Activated naive CD8-positive, alpha-beta T cell treated with anti-CD3 and anti-CD28 coated beads, Interleukin-2, amount 50 U/mL, for 24 hours (primary cell): ENCODE measurements at regions not wholly inside any gene's neighbourhood (a gene's known extent, or its start where the extent isn't known, plus 50 kb on each side); places are given as distances from the start of the nearest gene placed in this dataset.

ENCODE experiments used
- ATAC-seq: fragments of 150-1000 bp; cut with Tn5 transposase; one replicate; pipeline ENCODE4 v1.10.0; 2021
- DNase-seq: peaks from one replicate; pipeline ENCODE4 v3.0.0; 2021
- H3K27ac Mint-ChIP-seq: one replicate; pipeline ENCODE4 v1.8.0; 2021; ENCODE audit warnings: mild to moderate bottlenecking, mixed read lengths
- H3K27me3 Mint-ChIP-seq: one replicate; pipeline ENCODE4 v1.8.0; 2021; ENCODE audit warnings: mixed read lengths
- H3K36me3 Mint-ChIP-seq: one replicate; pipeline ENCODE4 v1.8.0; 2021; ENCODE audit warnings: low read depth, mixed read lengths
- H3K4me1 Mint-ChIP-seq: one replicate; pipeline ENCODE4 v1.8.0; 2021; ENCODE audit warnings: mixed read lengths
- H3K4me3 Mint-ChIP-seq: one replicate; pipeline ENCODE4 v1.8.0; 2021; ENCODE audit warnings: mild to moderate bottlenecking, moderate library complexity, mixed read lengths
- H3K9me3 Mint-ChIP-seq: one replicate; pipeline ENCODE4 v1.8.0; 2021; ENCODE audit warnings: mixed read lengths

DNA sequence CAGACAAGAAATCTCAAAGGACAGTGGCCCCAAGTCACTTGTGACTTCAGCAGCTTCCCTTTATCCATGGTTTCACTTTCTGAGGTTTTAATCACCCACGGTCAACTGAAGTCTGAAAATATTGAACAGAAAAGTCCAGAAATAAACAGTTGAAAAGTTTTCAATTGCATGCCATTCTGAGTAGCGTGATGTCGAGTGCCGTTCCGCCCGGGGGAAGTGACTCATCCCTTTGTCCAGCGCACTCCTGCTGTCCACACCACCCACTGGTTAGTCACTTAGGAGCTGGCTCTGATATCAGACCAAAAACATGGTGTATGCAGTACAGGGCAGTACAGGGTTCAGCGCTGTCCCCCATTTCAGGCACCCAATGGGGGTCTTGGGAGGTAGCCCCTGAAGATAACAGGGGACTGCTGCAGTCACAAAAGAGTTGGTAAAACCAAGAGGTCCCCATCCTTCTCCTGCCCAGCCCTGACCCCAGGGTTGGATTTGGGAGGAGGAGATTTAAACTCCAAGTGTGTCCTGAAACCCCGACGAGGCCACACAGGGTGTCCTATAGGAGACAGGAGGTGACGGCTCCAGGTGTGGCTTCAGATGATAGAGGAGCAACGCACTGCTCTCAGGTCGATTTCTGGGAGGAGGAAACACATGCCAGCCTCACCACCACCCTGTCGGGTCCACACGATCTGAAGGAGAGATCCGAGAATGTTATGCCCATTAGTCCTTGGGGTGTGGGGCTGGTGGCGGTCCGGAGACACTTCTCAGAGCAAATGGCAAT lies 390.1 kb downstream of the CTTN start:
- ATAC-seq (no peak), DNase-seq (no peak)
- Mint-ChIP-seq H3K9me3 (peaks cover 15% of the 10 kb centered on the region), H3K4me3 (no peak overlapping the region), H3K4me1 (no peaks in the 10 kb centered on the region), H3K27me3 (no peaks in the 10 kb centered on the region), H3K27ac (no peak overlapping the region), H3K36me3 (peaks cover 1% of the 10 kb centered on the region)

DNA sequence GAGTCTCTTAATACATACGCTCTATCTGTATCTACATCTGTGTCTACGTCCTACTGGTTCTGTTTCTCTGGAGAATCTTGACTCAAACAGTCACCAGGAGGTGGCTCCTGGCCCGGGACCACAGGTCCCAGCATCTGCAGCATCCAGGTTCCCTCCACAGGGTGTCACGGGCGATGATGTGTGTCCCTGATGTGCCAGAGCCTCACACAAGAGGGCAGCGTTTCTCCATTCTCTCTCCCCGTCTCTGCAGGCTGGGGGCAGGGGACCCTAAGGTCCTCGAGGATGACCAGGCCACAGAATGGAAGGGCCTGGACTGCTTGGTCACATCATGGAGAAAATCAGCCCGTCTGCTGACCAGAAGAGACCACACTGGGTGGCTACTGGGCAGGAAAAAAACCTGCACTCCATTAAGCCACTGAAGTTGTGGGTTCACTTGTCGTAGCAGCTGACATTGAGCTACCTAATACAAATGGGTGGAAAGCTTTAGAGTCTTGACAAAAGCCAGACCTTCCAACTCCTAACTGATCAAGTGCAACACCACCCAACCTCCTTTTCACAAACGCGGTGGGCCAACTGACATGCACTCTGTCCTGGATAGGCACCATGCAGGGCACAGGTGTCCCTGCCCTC lies 392.5 kb downstream of the CTTN start:
- H3K27me3 Mint-ChIP-seq: no peaks in the 10 kb centered on the region
- H3K36me3 Mint-ChIP-seq: peaks cover 2% of the 10 kb centered on the region
- no peak overlapping the region for H3K4me3 Mint-ChIP-seq
- H3K27ac Mint-ChIP-seq: no peak overlapping the region
- ATAC-seq: no peak
- no peak for DNase-seq
- peaks cover 22% of the 10 kb centered on the region for H3K9me3 Mint-ChIP-seq
- no peaks in the 10 kb centered on the region for H3K4me1 Mint-ChIP-seq

DNA sequence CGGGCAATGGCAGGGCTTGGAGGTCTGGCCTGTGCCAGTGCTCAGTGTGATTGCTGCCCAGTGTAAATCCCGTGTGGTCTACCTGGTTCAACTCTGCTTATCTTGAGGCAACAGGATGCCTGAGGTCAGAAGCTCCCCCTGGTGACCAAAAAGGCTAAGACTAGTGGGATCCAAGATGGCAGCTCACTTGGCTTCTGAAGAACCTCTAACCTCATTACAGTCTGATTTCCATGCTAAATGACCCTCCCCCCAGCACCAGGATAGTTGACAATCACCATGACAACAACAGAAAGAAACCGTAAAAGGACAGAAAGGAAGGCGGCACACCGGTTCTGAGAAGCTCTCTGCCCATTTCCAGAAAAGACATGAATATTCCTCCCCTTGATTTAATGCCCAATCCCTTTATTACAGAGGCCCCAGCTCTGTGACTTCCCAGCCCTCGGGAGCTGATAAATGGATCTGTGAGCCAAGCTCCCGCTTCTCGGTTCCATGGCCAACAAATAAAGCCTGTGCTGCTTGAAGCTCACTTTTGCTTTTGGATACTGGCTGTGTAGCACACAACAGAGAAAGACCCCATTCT lies 398.4 kb downstream of the CTTN start:
- H3K4me3 Mint-ChIP-seq: no peak overlapping the region
- H3K4me1 Mint-ChIP-seq: no peaks in the 10 kb centered on the region
- peaks cover 28% of the 10 kb centered on the region for H3K9me3 Mint-ChIP-seq
- ATAC-seq (no peak), DNase-seq (no peak)
- H3K27ac Mint-ChIP-seq: no peak overlapping the region
- H3K36me3 Mint-ChIP-seq: peaks cover 2% of the 10 kb centered on the region
- H3K27me3 Mint-ChIP-seq: no peaks in the 10 kb centered on the region

DNA sequence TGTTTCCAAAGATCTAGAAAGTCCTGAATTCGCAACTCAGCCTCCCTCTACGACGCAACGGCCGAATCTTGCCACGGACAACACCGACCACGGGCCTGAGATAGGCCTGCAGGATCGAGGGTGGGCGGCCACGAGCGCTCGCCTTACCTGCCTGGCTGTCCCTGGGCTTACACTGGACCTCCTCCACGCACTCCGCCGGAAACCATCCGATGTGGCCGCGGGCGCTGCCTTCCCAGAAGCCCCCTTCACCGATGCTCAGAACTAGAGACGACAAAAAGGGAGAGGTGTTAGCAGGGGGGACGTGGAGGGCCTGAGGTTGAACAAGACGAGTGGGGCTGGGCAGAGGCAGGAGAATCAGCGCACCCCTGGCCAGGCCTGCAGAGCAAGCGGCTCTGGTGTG lies 400.0 kb downstream of the CTTN start:
- Mint-ChIP-seq H3K4me1 (no peaks in the 10 kb centered on the region), H3K27ac (no peak overlapping the region), H3K36me3 (peaks cover 2% of the 10 kb centered on the region), H3K27me3 (no peaks in the 10 kb centered on the region), H3K9me3 (peaks cover 18% of the 10 kb centered on the region), H3K4me3 (no peak overlapping the region)
- no peak for ATAC-seq
- DNase-seq: no peak

DNA sequence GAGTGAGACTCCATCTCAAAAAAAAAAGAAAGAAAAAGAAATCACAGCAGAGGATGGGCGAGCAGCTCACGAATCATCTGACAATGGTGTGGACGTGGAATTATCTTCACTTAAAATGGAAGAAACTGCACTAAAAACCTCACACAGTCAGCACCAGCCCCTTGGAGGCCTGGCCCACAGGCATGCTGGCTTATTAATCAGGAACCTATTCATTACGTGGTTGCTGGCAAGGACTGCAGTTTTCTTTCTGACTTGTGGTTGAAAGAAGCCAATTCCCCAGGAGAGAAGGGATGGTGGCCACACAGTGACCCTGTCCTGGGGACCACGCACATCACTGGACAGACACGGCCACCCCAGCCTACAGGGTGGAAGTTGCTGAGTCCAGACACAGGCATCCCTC lies 401.1 kb downstream of the CTTN start:
- Mint-ChIP-seq H3K27ac (no peak overlapping the region), H3K9me3 (peaks cover 13% of the 10 kb centered on the region), H3K27me3 (peaks cover 8% of the 10 kb centered on the region), H3K4me1 (no peaks in the 10 kb centered on the region), H3K4me3 (no peak overlapping the region), H3K36me3 (no peaks in the 10 kb centered on the region)
- ATAC-seq: no peak
- no peak for DNase-seq

DNA sequence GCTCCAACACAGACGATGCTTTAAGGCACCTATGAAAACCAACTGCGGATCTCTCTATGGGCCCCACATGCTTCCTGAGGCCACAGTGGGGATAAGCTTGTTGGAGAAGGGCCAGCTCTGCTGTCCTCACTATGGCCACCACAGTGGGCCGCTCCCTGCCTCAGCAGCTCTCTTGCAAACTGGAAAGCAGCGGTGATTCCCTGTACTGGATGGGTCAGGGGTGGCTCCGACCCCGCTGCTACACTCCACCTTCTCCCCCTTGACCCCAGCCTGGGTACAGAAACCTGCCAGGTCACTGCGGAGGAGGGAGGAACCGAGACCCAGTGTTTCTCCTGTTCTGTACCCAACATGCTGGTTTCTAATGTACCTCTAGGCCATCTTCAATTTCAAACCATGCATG lies 403.9 kb downstream of the CTTN start:
- Mint-ChIP-seq H3K4me1 (no peaks in the 10 kb centered on the region), H3K9me3 (no peaks in the 10 kb centered on the region), H3K27ac (no peak overlapping the region), H3K36me3 (no peaks in the 10 kb centered on the region), H3K27me3 (peaks cover 16% of the 10 kb centered on the region), H3K4me3 (no peak overlapping the region)
- no peak for DNase-seq
- ATAC-seq: no peak

DNA sequence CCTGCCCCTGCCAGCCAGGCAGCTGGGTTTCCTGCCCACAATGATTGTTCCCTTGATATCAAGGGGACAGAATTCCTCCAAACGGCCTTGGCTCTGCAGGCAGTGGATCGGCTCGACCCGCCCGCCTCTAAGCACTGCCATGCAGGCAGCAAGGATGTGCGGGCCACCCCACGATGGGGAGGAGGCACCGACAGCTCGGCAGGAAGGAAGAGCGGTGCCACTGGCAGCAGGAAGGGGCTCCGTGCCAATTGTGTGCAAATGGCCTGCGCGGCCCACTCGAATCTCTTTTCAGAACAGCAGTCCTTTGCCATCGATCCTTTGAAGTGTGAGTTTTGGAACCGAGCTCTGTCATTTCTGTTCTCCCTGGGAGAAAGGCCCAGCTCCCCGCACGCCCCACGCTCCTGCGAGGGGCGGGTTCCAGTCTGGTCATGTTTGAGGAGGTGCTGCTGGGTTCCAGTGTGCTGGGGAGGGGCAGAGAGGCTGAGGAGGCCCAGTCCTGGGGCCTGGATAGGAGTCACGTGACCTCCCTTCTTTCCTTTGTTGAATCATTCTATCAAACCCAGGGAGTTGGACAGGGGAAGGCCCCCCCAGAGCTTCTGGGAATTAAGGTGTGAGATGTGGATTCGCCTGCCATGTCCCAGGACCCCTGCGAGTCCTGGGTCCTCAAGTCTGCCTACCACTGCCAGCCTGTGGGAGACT lies 406.0 kb downstream of the CTTN start:
- Mint-ChIP-seq H3K9me3 (no peaks in the 10 kb centered on the region), H3K27me3 (peaks cover 16% of the 10 kb centered on the region), H3K27ac (no peak overlapping the region), H3K4me1 (no peaks in the 10 kb centered on the region), H3K36me3 (no peaks in the 10 kb centered on the region), H3K4me3 (no peak overlapping the region)
- DNase-seq (no peak), ATAC-seq (no peak)

DNA sequence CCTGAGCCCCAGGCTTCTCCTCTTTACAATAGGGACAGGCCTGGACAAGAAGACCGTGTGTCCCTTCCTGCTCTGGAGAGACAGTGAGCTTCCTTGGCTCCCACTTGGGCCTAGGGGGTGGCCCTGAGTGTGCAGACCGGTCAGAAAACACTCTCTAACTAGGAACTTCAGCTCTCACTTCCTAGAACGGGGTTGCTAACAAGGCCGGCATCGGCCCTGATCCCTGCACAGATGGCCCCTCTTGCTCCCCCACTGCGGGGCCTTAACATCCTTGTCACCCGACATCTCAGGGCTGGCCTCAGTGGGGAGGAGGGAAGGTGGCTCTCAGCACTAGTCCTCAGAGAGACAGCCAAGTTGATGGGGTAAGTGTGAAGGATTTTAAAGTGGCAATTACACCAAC lies 406.9 kb downstream of the CTTN start:
- Mint-ChIP-seq H3K9me3 (no peaks in the 10 kb centered on the region), H3K27ac (no peak overlapping the region), H3K27me3 (peaks cover 16% of the 10 kb centered on the region), H3K4me3 (no peak overlapping the region), H3K4me1 (no peaks in the 10 kb centered on the region), H3K36me3 (no peaks in the 10 kb centered on the region)
- DNase-seq: no peak
- ATAC-seq: no peak

DNA sequence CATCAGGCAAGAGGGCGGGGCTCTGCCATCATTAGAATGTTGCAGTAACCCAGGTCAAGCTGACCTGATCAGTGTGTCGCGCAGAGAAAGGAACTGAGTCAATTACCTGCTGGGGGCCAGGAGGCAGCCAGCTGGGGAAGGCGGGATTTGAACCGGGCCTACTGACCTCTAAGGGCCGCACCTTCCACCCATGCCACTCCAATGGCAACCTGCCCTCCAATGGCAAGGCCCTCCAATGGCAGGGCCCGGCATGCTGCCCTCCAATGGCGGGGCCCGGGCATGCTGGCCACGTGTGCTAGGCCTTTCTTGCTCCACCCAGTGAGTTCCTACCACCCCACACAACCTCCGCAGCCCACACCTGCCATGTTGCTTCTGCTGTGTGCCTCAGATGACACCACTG lies 407.6 kb downstream of the CTTN start:
- Mint-ChIP-seq H3K9me3 (no peaks in the 10 kb centered on the region), H3K36me3 (no peaks in the 10 kb centered on the region), H3K27ac (no peak overlapping the region), H3K4me1 (no peaks in the 10 kb centered on the region), H3K4me3 (no peak overlapping the region), H3K27me3 (peaks cover 16% of the 10 kb centered on the region)
- no peak for ATAC-seq
- DNase-seq: no peak

DNA sequence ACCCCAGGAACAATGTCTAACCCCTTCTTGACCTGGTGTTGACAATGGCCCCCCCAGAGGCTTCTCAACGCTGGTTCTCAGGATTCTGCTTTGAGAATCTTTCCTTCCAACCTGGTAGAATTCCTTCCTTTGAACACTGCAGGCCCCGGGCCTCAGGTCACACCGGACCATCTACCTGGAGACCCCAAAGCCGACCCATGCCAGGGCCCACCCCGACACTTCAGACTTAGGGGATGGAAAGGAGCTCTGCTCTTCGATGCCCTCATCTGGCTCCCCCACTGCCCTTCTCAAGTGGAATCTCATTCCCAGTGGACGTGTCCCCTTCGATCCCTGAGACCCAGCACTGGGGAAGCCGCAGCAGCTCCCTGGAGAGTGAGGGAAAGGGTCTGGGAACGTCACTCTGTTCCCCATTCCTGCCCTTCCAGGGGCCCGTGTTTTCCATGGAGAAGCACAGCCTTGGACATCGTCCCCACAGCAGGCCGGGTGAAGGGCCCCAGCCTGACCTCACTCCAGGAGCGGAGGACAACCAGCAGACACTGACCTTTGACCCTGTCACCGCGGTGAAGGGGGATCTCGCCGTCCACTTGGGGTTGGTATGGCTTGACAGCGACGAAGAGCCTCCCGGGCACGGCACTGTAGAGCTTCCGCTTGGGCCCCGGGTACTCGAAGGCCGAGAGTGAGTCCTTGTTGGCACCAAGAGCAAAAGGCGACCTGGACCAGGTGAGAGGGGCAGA lies 408.3 kb downstream of the CTTN start:
- Mint-ChIP-seq H3K4me3 (no peak overlapping the region), H3K9me3 (no peaks in the 10 kb centered on the region), H3K4me1 (no peaks in the 10 kb centered on the region), H3K27me3 (peaks cover 18% of the 10 kb centered on the region), H3K27ac (no peak overlapping the region), H3K36me3 (no peaks in the 10 kb centered on the region)
- ATAC-seq: no peak
- no peak for DNase-seq

DNA sequence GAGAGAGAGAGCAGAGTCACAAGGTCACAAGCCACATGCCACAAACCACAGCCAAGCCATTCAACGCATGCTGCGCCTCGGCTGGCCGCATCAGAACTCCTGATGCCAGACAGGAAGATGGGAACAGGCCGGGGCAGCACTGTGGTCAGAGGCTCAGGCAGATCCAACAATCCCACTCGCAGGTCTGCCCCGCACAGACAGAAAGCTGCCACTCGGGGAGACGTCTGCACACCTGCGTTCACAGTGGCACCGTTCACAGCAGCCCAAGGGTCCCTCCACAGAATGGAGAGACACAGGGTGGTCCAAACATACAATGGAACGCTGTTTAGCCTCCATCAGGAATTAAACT lies 408.8 kb downstream of the CTTN start:
- no peak for DNase-seq
- Mint-ChIP-seq H3K4me1 (no peaks in the 10 kb centered on the region), H3K27me3 (peaks cover 18% of the 10 kb centered on the region), H3K27ac (no peak overlapping the region), H3K36me3 (no peaks in the 10 kb centered on the region), H3K4me3 (no peak overlapping the region), H3K9me3 (no peaks in the 10 kb centered on the region)
- ATAC-seq: no peak

DNA sequence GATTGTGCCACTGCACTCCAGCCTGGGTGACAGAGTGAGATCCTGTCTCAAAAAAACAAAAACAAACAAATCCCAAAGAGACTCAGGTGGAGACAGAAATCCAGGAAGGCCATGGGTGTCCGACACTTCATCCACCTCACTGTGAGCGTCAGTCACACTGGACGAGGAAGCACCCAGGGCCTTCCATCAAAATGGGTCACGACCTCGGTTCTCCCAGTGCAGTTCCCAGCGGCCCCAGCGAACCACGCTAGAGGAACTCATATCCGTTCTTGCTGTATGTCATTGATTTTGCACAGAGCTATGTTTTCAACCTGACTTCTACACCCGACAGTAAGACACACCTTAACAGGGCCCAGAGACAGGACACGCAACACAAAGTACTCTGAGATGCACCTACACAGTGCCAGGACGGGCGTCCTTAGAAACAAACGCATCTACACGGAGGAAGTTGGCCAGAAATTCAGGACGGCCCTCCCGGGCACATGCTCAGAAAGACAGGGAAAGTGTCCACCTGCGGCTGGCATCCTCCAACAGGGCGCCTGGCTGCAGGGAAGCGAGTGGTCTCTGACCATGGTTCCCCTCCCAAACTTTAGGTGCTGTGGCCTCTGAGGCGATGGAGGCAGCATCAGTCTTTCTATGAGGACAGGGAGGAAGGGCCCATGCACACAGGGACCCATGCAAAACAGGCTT lies 410.5 kb downstream of the CTTN start:
- H3K9me3 Mint-ChIP-seq: no peaks in the 10 kb centered on the region
- no peak overlapping the region for H3K4me3 Mint-ChIP-seq
- DNase-seq: no peak
- no peaks in the 10 kb centered on the region for H3K4me1 Mint-ChIP-seq
- H3K27me3 Mint-ChIP-seq: peaks cover 14% of the 10 kb centered on the region
- no peak overlapping the region for H3K27ac Mint-ChIP-seq
- ATAC-seq: no peak
- H3K36me3 Mint-ChIP-seq: no peaks in the 10 kb centered on the region

DNA sequence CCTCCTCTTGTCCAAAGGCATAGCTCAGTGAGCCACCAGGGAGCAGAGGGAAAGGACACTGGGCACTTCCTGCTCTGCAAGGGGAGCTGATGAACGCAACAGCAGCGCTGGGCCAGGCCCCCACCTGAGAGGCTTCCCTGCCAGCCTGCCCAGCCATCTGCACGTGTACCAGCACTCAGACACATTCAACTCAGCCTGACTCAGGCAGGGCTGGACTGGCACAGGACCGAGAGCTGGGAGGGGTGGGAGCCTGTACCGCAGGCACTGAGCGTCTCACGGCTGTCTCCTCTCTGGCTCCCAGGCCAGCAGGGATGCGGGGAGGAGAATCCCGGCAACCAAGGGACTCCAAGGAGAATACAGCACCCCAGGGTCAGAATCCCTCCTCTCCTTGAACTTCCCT lies 411.8 kb downstream of the CTTN start:
- no peak for DNase-seq
- Mint-ChIP-seq H3K4me1 (no peaks in the 10 kb centered on the region), H3K9me3 (no peaks in the 10 kb centered on the region), H3K4me3 (no peak overlapping the region), H3K27ac (no peak overlapping the region), H3K36me3 (no peaks in the 10 kb centered on the region), H3K27me3 (peaks cover 6% of the 10 kb centered on the region)
- ATAC-seq: no peak

DNA sequence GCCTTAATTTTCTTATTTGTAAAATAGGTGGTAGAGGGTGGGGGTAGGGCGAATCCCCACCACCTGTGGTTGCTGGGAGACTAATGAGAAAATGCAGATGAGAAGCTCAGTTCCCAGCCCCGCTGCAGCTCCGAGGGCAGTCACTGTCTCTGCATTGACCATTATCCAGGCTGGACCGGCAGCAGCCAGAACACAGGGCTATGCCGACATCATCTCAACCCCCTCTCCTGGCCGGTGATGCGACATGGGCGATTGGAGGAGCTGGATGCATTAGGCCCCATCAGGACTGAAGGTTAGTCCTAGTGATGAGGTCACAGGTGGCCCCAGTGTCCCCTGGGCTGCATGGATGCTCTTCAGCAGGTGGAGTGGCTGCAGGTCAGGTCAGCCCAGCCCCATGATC lies 412.4 kb downstream of the CTTN start:
- peaks cover 4% of the 10 kb centered on the region for H3K27me3 Mint-ChIP-seq
- H3K9me3 Mint-ChIP-seq: no peaks in the 10 kb centered on the region

More for the DNA sequence above, 412.4 kb downstream of the CTTN start:
- DNase-seq: no peak
- Mint-ChIP-seq H3K4me3 (no peak overlapping the region), H3K4me1 (no peaks in the 10 kb centered on the region), H3K27ac (no peak overlapping the region), H3K36me3 (no peaks in the 10 kb centered on the region)
- no peak for ATAC-seq
